Activated naive CD4-positive, alpha-beta T cell treated with anti-CD3 and anti-CD28 coated beads, Interleukin-2, amount 50 U/mL, for 24 hours (primary cell): ENCODE measurements at regions not wholly inside any gene's neighbourhood (a gene's known extent, or its start where the extent isn't known, plus 50 kb on each side); places are given as distances from the start of the nearest gene placed in this dataset.
A peak's percentile ranks its signal among the peaks of the same experiment; 100 is the strongest.

Experiments used
- H3K27ac Mint-ChIP-seq: one replicate; pipeline ENCODE4 v1.8.0; 2021; ENCODE audit warnings: mild to moderate bottlenecking, mixed read lengths
- H3K27me3 Mint-ChIP-seq: one replicate; pipeline ENCODE4 v1.8.0; 2021; ENCODE audit warnings: mixed read lengths
- H3K36me3 Mint-ChIP-seq: one replicate; pipeline ENCODE4 v1.8.0; 2021; ENCODE audit warnings: mixed read lengths
- H3K4me1 Mint-ChIP-seq: one replicate; pipeline ENCODE4 v1.8.0; 2021; ENCODE audit warnings: mixed read lengths
- H3K4me3 Mint-ChIP-seq: one replicate; pipeline ENCODE4 v1.8.0; 2021; ENCODE audit warnings: mild to moderate bottlenecking, mixed read lengths
- H3K9me3 Mint-ChIP-seq: one replicate; pipeline ENCODE4 v1.8.0; 2021; ENCODE audit warnings: mixed read lengths

- Mint-ChIP-seq H3K4me3 (no peak overlapping the region), H3K27ac (no peak overlapping the region), H3K36me3 (no peaks in the 10 kb centered on the region), H3K9me3 (no peaks in the 10 kb centered on the region), H3K27me3 (no peaks in the 10 kb centered on the region), H3K4me1 (peaks cover 29% of the 10 kb centered on the region)
Measured at GRCh38 chr4:14874990-14875389, 127.3 kb upstream of the CPEB2 start.

- no peaks in the 10 kb centered on the region for H3K36me3 Mint-ChIP-seq
- no peaks in the 10 kb centered on the region for H3K27me3 Mint-ChIP-seq
- H3K9me3 Mint-ChIP-seq = no peaks in the 10 kb centered on the region
- no peak overlapping the region for H3K4me3 Mint-ChIP-seq
- H3K4me1 Mint-ChIP-seq = peaks cover 29% of the 10 kb centered on the region
- peak overlapping the region; percentile 27 for H3K27ac Mint-ChIP-seq
Measured at GRCh38 chr4:14877246-14878225, 124.7 kb upstream of the CPEB2 start.

GRCh38 chr4:14878681-14879080 lies 123.6 kb upstream of the CPEB2 start:
- Mint-ChIP-seq H3K27ac (no peak overlapping the region), H3K36me3 (no peaks in the 10 kb centered on the region), H3K4me3 (no peak overlapping the region), H3K9me3 (no peaks in the 10 kb centered on the region), H3K27me3 (no peaks in the 10 kb centered on the region), H3K4me1 (peaks cover 29% of the 10 kb centered on the region)

GRCh38 chr4:14879683-14880082 lies 122.6 kb upstream of the CPEB2 start:
- Mint-ChIP-seq H3K27ac (no peak overlapping the region), H3K9me3 (no peaks in the 10 kb centered on the region), H3K4me1 (peaks cover 29% of the 10 kb centered on the region), H3K27me3 (no peaks in the 10 kb centered on the region), H3K4me3 (no peak overlapping the region), H3K36me3 (no peaks in the 10 kb centered on the region)

- peaks cover 22% of the 10 kb centered on the region for H3K4me1 Mint-ChIP-seq
- no peaks in the 10 kb centered on the region for H3K36me3 Mint-ChIP-seq
- H3K4me3 Mint-ChIP-seq = no peak overlapping the region
- no peak overlapping the region for H3K27ac Mint-ChIP-seq
- H3K27me3 Mint-ChIP-seq = no peaks in the 10 kb centered on the region
- no peaks in the 10 kb centered on the region for H3K9me3 Mint-ChIP-seq
Measured at GRCh38 chr4:14880805-14881204, 121.5 kb upstream of the CPEB2 start.

GRCh38 chr4:14883166-14883565 lies 119.1 kb upstream of the CPEB2 start:
- Mint-ChIP-seq H3K36me3 (no peaks in the 10 kb centered on the region), H3K27ac (no peak overlapping the region)

GRCh38 chr4:14883661-14884060 lies 118.6 kb upstream of the CPEB2 start:
- H3K4me3 Mint-ChIP-seq = no peak overlapping the region
- no peaks in the 10 kb centered on the region for H3K36me3 Mint-ChIP-seq
- no peaks in the 10 kb centered on the region for H3K27me3 Mint-ChIP-seq
- H3K9me3 Mint-ChIP-seq = no peaks in the 10 kb centered on the region
- H3K4me1 Mint-ChIP-seq = no peaks in the 10 kb centered on the region
- H3K27ac Mint-ChIP-seq = no peak overlapping the region

More at GRCh38 chr4:14883166-14883565, 119.1 kb upstream of the CPEB2 start:
- no peaks in the 10 kb centered on the region for H3K4me1 Mint-ChIP-seq
- no peaks in the 10 kb centered on the region for H3K9me3 Mint-ChIP-seq
- no peak overlapping the region for H3K4me3 Mint-ChIP-seq
- H3K27me3 Mint-ChIP-seq = no peaks in the 10 kb centered on the region

- no peak overlapping the region for H3K27ac Mint-ChIP-seq
- no peaks in the 10 kb centered on the region for H3K4me1 Mint-ChIP-seq
- no peaks in the 10 kb centered on the region for H3K9me3 Mint-ChIP-seq
Measured at GRCh38 chr4:14887842-14888433, 114.3 kb upstream of the CPEB2 start.

GRCh38 chr4:14888790-14889572 lies 113.3 kb upstream of the CPEB2 start:
- H3K27me3 Mint-ChIP-seq = no peaks in the 10 kb centered on the region
- no peaks in the 10 kb centered on the region for H3K4me1 Mint-ChIP-seq
- no peak overlapping the region for H3K4me3 Mint-ChIP-seq
- no peaks in the 10 kb centered on the region for H3K36me3 Mint-ChIP-seq
- no peaks in the 10 kb centered on the region for H3K9me3 Mint-ChIP-seq
- no peak overlapping the region for H3K27ac Mint-ChIP-seq

More at GRCh38 chr4:14887842-14888433, 114.3 kb upstream of the CPEB2 start:
- no peaks in the 10 kb centered on the region for H3K27me3 Mint-ChIP-seq
- H3K36me3 Mint-ChIP-seq = no peaks in the 10 kb centered on the region
- H3K4me3 Mint-ChIP-seq = no peak overlapping the region

- Mint-ChIP-seq H3K27me3 (no peaks in the 10 kb centered on the region), H3K4me3 (no peak overlapping the region), H3K27ac (no peak overlapping the region), H3K4me1 (no peaks in the 10 kb centered on the region), H3K9me3 (no peaks in the 10 kb centered on the region), H3K36me3 (no peaks in the 10 kb centered on the region)
Measured at GRCh38 chr4:14892563-14892962, 109.7 kb upstream of the CPEB2 start.

- H3K36me3 Mint-ChIP-seq = no peaks in the 10 kb centered on the region
Measured at GRCh38 chr4:14893713-14894112, 108.6 kb upstream of the CPEB2 start.

GRCh38 chr4:14894392-14895292 lies 107.6 kb upstream of the CPEB2 start:
- no peaks in the 10 kb centered on the region for H3K4me1 Mint-ChIP-seq
- no peaks in the 10 kb centered on the region for H3K27me3 Mint-ChIP-seq

More at GRCh38 chr4:14893713-14894112, 108.6 kb upstream of the CPEB2 start:
- H3K27me3 Mint-ChIP-seq = no peaks in the 10 kb centered on the region
- H3K27ac Mint-ChIP-seq = no peak overlapping the region
- no peaks in the 10 kb centered on the region for H3K4me1 Mint-ChIP-seq
- H3K4me3 Mint-ChIP-seq = no peak overlapping the region
- no peaks in the 10 kb centered on the region for H3K9me3 Mint-ChIP-seq

GRCh38 chr4:14896656-14897175 lies 105.6 kb upstream of the CPEB2 start:
- H3K36me3 Mint-ChIP-seq = no peaks in the 10 kb centered on the region
- no peak overlapping the region for H3K27ac Mint-ChIP-seq
- no peaks in the 10 kb centered on the region for H3K9me3 Mint-ChIP-seq
- no peak overlapping the region for H3K4me3 Mint-ChIP-seq
- H3K27me3 Mint-ChIP-seq = peaks cover 2% of the 10 kb centered on the region
- H3K4me1 Mint-ChIP-seq = no peaks in the 10 kb centered on the region

More at GRCh38 chr4:14894392-14895292, 107.6 kb upstream of the CPEB2 start:
- Mint-ChIP-seq H3K4me3 (no peak overlapping the region), H3K36me3 (no peaks in the 10 kb centered on the region), H3K27ac (no peak overlapping the region), H3K9me3 (no peaks in the 10 kb centered on the region)

- Mint-ChIP-seq H3K36me3 (no peaks in the 10 kb centered on the region), H3K4me1 (no peaks in the 10 kb centered on the region), H3K27ac (no peak overlapping the region), H3K27me3 (peaks cover 2% of the 10 kb centered on the region), H3K4me3 (no peak overlapping the region), H3K9me3 (no peaks in the 10 kb centered on the region)
Measured at GRCh38 chr4:14897217-14897616, 105.1 kb upstream of the CPEB2 start.
